ENCODE measurements at regions not wholly inside any gene's neighbourhood (a gene's known extent, or its start where the extent isn't known, plus 50 kb on each side); places are given as distances from the start of the nearest gene placed in this dataset.
A peak's percentile ranks its signal among the peaks of the same experiment; 100 is the strongest.

- peak overlapping the region; percentile 66 for H3K27ac ChIP-seq (ENCODE audit: poor library complexity, severe bottlenecking)
- no peak for ATAC-seq (ENCODE audit: low read depth)
Measured at GRCh38 chr1:193706766-193707165, 520.4 kb upstream of the B3GALT2 start.

GRCh38 chr1:193705554-193705981 lies 519.2 kb upstream of the B3GALT2 start:
- ATAC-seq (ENCODE audit: low read depth) (peak; percentile 41; the same call in 2 of the 3 replicates), DNase-seq (ENCODE audit: low spot score) (no peak)
- Histone ChIP-seq H3K4me1 (ENCODE audit: insufficient read depth, poor library complexity, severe bottlenecking) (peaks cover 27% of the 10 kb centered on the region), H3K9me3 (ENCODE audit: severe bottlenecking) (no peaks in the 10 kb centered on the region), H3K27ac (ENCODE audit: poor library complexity, severe bottlenecking) (no peak overlapping the region), H3K36me3 (ENCODE audit: low read depth) (no peaks in the 10 kb centered on the region), H3K27me3 (ENCODE audit: insufficient read depth, poor library complexity, severe bottlenecking) (no peaks in the 10 kb centered on the region), H3K4me3 (ENCODE audit: severe bottlenecking) (no peak overlapping the region)
- TF ChIP-seq, protein P1, sequence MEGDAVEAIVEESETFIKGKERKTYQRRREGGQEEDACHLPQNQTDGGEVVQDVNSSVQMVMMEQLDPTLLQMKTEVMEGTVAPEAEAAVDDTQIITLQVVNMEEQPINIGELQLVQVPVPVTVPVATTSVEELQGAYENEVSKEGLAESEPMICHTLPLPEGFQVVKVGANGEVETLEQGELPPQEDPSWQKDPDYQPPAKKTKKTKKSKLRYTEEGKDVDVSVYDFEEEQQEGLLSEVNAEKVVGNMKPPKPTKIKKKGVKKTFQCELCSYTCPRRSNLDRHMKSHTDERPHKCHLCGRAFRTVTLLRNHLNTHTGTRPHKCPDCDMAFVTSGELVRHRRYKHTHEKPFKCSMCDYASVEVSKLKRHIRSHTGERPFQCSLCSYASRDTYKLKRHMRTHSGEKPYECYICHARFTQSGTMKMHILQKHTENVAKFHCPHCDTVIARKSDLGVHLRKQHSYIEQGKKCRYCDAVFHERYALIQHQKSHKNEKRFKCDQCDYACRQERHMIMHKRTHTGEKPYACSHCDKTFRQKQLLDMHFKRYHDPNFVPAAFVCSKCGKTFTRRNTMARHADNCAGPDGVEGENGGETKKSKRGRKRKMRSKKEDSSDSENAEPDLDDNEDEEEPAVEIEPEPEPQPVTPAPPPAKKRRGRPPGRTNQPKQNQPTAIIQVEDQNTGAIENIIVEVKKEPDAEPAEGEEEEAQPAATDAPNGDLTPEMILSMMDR (IDR thresholded peaks at IDR 0.05; ENCODE audit: poor library complexity, severe bottlenecking), result no peak

More at GRCh38 chr1:193706766-193707165, 520.4 kb upstream of the B3GALT2 start:
- Histone ChIP-seq H3K4me1 (ENCODE audit: insufficient read depth, poor library complexity, severe bottlenecking) (peaks cover 16% of the 10 kb centered on the region), H3K9me3 (ENCODE audit: severe bottlenecking) (no peaks in the 10 kb centered on the region), H3K36me3 (ENCODE audit: low read depth) (no peaks in the 10 kb centered on the region), H3K27me3 (ENCODE audit: insufficient read depth, poor library complexity, severe bottlenecking) (no peaks in the 10 kb centered on the region), H3K4me3 (ENCODE audit: severe bottlenecking) (no peak overlapping the region)
- TF ChIP-seq, protein P1 (IDR thresholded peaks at IDR 0.05; ENCODE audit: poor library complexity, severe bottlenecking), result no peak
- no peak for DNase-seq (ENCODE audit: low spot score)

DNA sequence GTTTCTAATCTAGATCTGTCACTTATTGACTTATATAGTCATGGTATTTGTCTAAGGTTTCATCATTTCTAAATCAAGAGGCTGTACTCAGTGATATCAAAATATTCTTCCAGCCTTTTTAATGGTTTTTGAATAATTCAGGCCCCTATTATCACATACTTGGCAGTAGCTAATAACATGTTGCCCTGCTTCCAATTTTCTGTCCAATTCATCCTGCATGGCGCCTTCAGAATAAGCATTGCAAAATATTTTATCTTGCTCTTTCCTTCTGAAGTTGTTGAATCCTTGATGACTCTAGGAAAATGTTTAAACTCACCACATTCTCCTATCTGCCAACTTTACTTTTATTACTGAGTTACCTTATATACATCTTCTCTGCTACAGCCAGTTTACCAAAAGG lies 517.2 kb upstream of the B3GALT2 start:
- Histone ChIP-seq H3K27ac (ENCODE audit: poor library complexity, severe bottlenecking) (no peak overlapping the region), H3K36me3 (ENCODE audit: low read depth) (no peaks in the 10 kb centered on the region), H3K27me3 (ENCODE audit: insufficient read depth, poor library complexity, severe bottlenecking) (no peaks in the 10 kb centered on the region), H3K9me3 (ENCODE audit: severe bottlenecking) (no peaks in the 10 kb centered on the region), H3K4me3 (ENCODE audit: severe bottlenecking) (no peak overlapping the region), H3K4me1 (ENCODE audit: insufficient read depth, poor library complexity, severe bottlenecking) (peaks cover 27% of the 10 kb centered on the region)
- DNase-seq (ENCODE audit: low spot score), result no peak
- TF ChIP-seq, protein P1 (IDR thresholded peaks at IDR 0.05; ENCODE audit: poor library complexity, severe bottlenecking), result no peak
- ATAC-seq (ENCODE audit: low read depth), result no peak

DNA sequence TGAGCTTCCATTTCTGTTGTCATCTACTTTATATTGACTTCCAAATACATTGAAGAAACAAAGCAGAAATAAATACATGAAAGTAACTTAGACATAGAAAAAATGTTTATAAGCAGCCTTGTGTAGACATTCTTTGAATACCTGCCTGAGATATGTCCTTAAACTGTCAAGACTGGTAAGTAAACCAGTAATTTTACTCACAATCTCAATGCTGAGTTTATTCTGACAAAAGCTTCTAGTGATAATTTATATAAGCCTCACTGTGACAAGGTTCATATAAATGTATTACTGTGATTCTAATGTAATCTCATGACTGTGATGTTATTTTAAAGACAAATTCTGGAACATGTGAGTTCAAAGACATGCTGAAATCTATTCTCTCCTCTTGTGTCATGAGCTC lies 516.7 kb upstream of the B3GALT2 start:
- Histone ChIP-seq H3K27ac (ENCODE audit: poor library complexity, severe bottlenecking) (no peak overlapping the region), H3K9me3 (ENCODE audit: severe bottlenecking) (no peaks in the 10 kb centered on the region), H3K4me1 (ENCODE audit: insufficient read depth, poor library complexity, severe bottlenecking) (peaks cover 26% of the 10 kb centered on the region), H3K27me3 (ENCODE audit: insufficient read depth, poor library complexity, severe bottlenecking) (no peaks in the 10 kb centered on the region), H3K36me3 (ENCODE audit: low read depth) (no peaks in the 10 kb centered on the region), H3K4me3 (ENCODE audit: severe bottlenecking) (no peak overlapping the region)
- ATAC-seq (ENCODE audit: low read depth) (no peak), DNase-seq (ENCODE audit: low spot score) (no peak)
- TF ChIP-seq, protein P1 (IDR thresholded peaks at IDR 0.05; ENCODE audit: poor library complexity, severe bottlenecking), result no peak

GRCh38 chr1:193701759-193702158 lies 515.3 kb upstream of the B3GALT2 start:
- no peak for ATAC-seq (ENCODE audit: low read depth)
- Histone ChIP-seq H3K4me3 (ENCODE audit: severe bottlenecking) (no peak overlapping the region), H3K4me1 (ENCODE audit: insufficient read depth, poor library complexity, severe bottlenecking) (peaks cover 13% of the 10 kb centered on the region), H3K36me3 (ENCODE audit: low read depth) (no peaks in the 10 kb centered on the region), H3K9me3 (ENCODE audit: severe bottlenecking) (no peaks in the 10 kb centered on the region), H3K27ac (ENCODE audit: poor library complexity, severe bottlenecking) (no peak overlapping the region), H3K27me3 (ENCODE audit: insufficient read depth, poor library complexity, severe bottlenecking) (no peaks in the 10 kb centered on the region)
- TF ChIP-seq, protein P1 (IDR thresholded peaks at IDR 0.05; ENCODE audit: poor library complexity, severe bottlenecking), result no peak
- DNase-seq (ENCODE audit: low spot score), result no peak

All from RWPE2 (cell line).